HPDE6-E6E7 (cell line): ENCODE measurements at regions not wholly inside any gene's neighbourhood (a gene's known extent, or its start where the extent isn't known, plus 50 kb on each side); places are given as distances from the start of the nearest gene placed in this dataset.
A peak's percentile ranks its signal among the peaks of the same experiment; 100 is the strongest.
"Not testable (repeated sequence)": the region's sequence is repeated elsewhere in the genome, so short reads cannot be mapped to it uniquely, and the experiment has no call there.

Source experiments
- DNase-seq: peaks from one replicate; pipeline ENCODE4 v3.0.0; 2011; ENCODE audit warnings: missing footprints; ENCODE audit errors: extremely low spot score

DNA sequence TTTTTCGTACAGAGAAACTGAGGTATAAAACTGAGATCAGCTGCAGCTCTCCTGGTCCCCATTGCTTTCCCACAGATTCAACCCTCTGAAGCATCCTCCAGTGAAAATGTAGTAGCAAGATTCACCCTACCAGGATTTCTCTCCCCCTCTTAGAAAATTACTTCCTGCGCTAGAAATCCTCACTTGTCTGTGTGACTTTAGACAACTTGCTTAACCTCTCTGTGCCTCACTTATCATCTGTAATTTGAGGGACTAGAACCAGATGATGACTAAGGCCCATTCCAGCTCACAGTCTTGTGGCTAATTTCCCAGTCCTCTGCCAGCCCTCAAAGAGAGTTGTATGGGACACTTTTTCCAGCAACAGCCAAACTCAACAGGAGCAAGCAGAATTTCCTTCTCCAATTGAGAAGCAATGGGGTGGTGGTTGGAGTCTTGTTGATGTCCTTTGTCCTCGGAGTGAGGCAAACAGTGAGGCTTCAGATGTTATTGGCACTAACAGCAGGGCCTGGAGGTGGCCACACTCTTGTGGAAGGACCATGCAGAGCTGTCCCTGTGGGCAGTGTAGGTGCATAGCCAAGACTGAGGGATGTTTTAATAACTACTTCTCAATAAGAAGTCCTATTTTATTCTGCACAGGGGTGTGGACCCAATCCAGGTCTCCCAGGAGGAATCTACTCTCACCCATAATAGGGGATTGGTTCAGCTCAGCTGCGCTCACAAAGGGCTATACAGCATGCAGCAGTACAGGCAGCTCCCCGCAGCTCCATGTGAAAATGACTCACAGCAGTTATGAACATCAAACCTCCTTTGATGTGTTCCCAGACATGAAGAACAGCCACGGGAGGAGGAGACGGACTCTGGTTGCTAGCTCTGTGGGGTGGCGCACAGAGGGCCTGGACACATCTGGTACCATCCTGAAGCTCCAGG, 200.1 kb downstream of the DAD1 start:
- no peak for DNase-seq

DNA sequence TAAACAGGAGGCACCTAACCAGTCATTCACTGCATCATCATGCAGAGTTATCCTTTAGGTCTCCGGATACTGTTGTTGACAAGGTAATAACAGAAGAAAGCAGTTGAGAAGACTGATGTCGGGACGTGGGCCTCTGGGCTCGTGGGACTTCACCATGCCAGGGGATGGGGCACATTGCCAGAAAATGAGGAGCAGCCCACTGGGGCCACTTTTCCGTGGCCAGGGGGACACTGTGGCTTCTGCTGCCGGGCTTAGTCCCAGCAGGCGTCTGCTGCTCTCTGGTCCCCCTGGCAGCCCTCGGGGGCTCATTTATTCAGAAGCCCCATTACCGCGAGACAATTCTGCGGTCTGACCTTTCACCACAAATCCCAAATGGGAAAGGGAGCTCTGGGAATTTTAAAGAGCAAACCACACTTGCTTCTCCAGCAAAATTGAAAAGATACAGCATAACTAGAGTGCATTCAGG, 201.2 kb downstream of the DAD1 start:
- DNase-seq: no peak

DNA sequence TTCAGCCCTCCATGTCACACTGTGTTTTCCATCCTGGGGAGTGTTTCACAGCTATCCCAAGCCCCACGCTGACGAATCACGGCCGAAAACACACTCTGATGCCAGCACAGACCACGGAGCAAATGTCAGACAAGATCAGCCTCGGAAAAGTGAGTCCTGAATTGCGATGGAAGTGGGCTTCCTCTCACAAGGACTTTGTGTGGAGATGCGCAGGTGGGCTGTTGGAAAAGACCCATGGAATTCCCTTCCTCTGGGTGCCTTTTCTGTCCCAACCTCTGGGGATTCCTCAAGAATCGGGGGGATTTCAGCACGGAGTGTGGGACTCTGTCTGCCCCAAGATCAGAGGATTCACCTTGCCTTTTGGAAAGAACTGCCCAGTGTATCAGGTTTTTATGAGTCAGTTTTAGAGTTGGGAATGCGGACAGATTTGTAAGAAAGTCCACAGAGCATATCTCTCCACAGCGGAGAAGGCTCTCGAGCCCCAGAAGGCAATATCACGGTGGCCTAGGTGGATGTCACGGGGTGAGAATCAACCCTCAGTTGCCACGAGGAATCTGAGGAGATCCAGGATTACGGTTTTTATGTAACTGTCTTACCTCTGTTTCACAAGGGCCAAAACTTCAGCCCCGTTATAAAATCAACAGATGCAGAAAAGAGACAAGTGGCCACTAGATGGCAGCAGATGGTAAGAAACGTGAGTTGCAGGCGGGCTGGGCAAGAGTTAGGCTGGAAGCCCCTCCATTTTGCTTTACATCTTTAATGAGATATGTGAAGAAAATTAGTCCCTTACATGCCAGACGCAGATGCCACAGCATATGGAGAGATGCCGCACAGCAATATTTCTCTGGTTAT, 201.9 kb downstream of the DAD1 start:
- DNase-seq: peak; percentile 51

DNA sequence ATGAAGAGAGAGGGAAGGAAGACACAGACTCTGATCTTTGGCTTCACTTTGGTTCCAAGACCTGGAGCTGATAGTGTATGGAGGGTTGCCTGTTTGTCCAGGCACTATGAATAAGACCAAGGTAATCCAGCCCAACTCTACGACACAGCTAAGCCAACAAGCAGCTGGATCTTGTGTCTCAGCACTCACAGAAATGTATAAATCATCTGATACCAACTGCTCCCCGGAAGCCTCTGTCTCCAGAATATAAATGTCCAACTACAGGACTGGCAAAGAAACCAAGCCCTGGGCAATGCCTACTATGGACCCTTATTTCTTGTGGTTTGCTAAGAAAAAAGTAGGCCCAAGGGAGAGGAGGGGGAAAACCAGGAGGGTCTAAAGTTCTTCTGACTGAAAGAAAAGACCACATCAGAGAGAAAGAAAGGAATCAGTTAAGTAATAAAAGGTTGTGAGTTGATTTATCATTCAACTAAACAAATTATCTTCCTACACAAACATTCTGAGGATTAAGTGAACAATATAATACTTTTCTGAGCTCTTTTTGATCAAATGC, 204.0 kb downstream of the DAD1 start:
- DNase-seq: no peak

DNA sequence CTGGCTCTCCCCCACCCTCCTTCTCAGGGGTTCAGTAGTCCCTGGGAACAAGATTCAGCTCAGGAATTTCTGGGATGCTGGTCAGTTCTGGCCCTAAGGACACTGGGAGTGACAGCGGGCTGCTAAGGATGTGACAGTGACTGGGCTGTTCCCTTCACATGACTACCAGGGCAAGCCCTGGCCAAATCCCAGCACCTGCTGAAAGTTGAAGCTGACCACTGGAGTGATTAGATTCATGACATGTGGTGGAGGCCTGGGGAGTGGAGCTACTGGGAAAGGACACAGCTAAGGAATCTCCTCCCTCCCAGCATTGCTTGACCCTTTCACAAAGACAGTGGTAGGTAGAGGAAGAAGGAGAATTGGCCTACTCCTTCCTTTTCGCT, 204.9 kb downstream of the DAD1 start:
- DNase-seq: no peak

DNA sequence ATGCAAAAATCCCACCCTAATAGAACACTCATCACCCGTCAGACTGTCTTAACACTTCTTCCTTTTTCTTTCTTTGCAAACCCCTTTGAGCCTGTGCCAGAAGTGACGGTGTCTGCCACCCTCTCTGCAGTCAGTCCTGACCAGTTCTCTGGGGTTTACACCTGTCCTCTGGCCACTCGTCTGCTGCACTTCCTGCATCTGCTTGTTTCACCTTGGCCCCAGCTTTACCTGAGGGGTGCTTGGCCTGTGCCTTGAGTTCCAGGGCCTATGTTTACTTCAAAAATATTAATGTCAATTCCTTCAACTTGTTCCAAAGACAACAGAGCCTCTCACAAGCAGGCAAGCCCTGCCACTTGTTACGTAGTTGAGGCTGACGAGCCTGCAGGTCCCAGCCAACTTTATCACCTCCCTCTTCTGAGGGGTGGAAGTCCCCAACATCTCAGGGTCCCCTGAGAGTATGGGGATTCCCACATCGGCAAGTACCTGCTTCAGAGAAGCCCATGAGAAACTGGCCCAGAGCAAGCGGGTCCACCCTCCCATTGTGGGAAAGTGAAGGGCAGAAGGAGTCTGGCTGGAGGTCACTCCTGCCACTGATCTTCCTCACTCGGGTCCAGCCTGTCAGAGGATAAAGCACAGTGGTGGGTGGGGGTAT, 205.4 kb downstream of the DAD1 start:
- DNase-seq: no peak

DNA sequence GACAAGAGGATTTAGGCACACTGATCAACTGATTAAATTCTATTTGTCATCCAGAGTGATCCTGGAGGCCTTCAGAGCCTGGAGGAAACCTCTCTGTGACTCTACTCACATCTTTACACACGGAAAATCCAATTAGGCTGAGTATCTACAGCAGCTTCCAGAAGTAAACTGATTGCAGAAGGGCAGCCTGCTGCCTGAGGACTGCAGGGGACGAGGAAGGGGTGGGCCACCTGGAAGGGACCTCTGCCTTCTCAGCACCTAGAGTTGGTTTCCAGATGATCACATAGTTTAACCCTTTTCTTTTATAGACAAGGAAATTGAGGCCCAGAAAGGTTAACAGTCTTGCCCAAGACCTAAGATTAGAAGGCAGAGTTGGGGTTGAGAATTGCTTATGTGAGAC, 206.1 kb downstream of the DAD1 start:
- no peak for DNase-seq

DNA sequence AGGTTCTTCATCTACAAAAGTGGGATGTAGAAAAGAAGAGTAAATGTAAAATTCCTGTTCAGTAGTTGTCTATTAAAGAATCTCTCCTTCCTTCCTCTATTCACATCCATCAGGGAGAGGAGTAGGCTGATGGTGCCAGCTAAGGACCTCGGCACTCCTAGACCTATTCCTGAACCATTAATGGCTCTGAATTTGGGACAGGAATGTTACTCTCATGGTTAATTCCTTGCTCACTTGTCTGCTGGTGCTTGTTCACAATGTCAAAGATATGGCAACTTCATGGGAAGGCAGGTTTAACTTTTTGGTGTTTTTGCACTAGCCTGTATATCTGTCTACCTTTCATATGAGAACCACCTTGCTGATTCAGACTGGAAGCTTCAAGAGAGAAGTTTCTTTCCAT, 206.6 kb downstream of the DAD1 start:
- DNase-seq: no peak

DNA sequence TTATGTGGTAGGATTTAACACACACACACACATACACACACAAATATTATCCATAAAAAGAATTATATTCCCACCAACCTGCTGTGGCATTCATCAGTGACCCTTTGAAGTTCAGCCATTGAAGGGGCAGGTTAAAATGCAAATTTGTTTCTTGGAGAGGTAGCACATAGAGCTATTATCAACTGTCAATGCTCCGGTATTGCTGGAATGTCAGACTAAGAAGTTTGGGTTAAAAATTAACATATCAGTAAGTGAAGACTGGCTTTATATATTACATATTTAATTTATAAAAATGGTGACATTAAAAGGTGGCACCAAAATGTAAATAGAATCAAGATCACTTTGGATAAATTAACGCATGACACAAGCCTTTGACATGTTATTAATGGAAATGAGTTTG, 207.3 kb downstream of the DAD1 start:
- no peak for DNase-seq

DNA sequence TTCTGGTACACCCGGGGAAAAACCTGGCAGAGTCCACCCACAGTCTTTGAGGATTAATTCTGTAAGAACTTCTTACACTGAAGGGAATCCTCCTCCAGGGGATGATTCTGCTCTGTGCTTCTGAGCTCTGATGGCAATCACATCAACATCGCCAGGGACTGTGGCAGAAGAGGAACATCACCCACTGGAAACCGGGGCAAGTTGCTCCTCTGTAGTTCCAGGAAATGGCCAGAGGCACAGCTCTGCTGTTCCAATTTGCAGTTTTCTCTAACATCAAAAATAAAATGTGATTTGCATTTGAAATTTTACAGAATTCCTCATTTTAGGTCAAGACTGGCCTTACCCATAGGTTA, 207.6 kb downstream of the DAD1 start:
- no peak for DNase-seq

DNA sequence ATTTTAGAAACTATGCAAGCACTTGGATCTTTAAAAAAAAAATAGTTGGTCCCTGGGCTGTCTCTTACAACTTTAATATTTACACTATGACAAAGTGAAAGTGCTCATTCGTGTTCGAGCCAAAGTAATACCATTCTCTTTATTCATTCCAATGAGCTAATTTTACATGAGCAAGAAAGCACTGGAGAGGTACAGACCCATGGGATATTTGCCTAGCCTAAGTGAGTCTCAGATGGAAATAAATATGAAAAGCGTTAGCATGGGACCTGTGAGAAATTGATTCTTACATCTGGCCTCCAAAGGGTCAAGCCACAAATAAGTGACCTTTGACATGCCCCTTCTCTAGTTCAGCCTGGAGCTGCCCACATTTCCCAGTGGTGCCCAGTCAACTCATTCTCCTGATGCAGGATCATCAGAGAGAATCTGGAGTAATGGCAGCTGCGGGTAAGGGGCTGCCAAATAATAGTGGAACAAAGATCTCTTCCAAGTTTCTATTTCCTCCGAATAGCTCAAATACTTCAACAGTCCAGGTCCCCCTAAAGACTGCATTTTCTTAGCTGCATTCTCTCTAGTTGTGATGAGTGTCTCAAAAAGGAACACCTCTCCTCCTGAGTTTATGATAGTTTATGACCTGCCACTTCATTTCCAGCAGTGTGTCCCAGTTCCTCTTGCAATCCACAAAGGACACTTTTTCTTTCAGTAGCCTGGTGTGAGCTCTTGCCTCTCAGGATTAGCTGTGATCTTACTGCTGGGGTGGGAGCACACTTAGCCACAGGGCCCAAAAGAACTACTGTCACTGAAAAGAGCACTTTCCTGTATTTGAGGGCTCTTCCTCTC, 208.2 kb downstream of the DAD1 start:
- DNase-seq: no peak

DNA sequence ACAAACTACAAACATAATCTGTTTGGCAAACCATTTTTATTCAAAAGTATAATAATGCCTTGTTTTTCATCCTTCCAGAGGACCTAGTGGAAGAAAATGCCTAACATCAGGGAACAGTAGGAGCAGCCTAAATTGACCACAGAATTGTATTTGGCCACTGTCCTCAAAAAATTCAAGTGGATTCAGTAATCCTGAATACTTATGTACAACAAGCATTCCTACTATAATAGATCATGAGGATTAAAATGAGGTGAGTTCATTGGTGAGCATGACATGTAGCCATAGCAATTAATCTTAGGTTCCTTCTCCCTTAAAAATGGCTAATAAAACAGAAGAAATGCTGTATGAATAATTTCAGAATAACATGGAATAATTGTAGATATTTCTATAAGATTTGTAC, 209.3 kb downstream of the DAD1 start:
- DNase-seq: no peak

DNA sequence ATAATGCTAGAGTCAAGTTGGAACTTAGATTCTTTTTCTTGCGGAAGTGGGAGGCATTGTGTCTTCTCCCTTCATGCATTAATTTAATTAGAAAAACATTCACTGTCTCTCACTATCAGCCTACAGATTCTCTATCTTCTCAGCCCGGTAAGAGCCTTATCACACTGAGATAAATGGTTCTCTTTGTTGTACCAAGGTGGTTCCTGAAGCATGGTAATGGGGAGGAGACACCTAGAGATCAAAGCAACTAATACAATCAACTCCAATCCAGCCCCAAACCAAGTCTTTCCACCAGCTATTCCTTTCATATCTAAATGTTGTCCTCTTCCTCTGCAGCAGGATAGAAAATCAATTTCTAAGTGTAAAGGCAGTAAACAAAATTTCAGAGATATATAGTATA, 210.8 kb downstream of the DAD1 start:
- no peak for DNase-seq

DNA sequence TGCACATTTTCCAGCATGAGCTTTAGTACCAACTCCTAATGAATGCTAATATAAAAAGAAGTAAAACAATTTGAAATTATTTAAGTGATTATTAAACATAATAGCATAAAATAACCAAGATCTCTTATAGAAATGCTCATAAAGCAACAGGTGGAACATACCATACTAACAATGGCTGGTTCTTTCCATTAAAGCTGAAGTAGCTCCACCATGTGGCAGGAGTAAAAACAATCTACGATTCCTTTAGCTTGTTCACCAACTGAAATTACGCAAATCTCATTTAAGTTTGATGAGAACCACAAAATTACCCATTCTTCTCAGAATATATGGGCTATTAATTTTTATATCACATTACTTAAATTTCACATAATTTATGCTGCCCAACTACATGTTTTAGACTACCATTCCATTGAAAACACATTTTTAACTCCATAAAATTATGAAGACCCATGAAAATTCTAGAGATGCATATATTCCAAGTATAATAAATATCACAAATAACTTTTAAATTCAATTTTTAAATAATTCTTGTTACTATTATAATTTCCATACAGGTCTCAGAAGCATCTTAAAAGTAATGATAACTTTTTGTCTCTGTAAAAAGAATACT, 213.6 kb downstream of the DAD1 start:
- DNase-seq: no peak

DNA sequence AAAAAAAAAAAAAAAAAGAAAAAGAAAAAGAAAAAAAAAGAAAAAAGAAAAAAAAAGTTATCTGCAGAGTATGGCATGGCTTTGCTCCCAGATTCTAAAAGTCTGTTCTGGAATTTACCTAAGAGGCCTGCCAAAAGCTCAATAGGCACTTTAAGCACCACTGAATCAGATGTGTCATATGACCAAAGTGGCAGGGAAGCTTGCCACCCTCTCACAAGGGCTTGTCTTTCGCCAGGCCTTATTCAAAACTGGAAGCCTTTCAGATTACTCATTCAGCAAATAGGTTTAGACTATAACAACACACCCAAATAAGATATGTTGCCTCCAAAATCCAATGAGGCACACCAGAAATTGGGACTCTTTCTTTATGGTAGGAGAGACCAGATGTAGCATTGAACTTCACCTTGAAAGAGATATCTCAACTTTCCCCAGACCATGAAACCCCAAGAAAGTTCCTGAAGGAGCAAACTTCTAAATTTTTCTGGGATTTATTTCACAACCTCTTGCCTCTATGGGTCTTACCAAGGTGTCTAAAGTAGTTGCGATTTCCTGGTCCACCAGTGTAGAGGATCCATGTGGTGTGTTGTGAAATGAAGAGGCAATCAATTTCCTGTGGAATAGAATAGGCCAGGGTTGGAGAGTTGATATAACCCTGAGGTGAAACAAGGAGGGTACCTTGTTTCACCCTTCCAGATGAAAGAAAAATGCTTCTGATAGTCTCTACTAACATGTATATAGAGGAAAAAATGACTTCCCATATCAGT, 218.8 kb downstream of the DAD1 start:
- no peak for DNase-seq

DNA sequence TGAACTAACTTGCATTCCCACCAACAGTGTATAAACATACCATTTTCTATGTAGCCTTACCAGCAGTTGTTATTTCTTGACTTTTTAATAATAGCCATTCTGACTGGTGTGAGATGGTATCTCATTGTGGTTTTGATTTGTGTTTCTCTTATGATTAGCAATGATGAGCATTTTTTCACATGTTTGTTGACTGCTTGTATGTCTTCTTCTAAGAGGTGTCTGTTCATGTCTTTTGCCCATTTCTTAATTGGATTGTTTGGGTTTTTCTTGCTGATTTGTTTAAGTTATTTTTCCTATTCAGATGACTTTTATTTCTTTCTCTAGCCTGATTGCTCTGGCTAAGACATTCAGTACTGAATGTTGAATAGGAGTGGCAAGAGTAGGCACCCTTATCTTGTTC, 230.3 kb downstream of the DAD1 start:
- no peak for DNase-seq

DNA sequence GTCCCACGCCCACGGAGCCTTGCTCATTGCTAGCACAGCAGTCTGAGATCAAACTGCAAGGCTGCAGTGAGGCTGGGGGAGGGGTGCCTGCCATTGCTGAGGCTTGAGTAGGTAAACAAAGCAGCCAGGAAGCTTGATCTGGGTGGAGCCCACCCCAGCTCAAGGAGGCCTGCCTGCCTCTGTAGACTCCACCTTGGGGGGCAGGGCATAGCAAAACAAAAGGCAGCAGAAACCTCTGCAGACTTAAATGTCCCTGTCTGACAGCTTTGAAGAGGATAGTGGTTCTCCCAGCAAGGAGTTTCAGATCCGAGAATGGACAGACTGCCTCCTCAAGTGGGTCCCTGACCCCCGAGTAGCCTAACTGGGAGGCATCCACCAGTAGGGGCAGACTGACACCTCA, 239.7 kb downstream of the DAD1 start:
- DNase-seq: not testable (repeated sequence)

DNA sequence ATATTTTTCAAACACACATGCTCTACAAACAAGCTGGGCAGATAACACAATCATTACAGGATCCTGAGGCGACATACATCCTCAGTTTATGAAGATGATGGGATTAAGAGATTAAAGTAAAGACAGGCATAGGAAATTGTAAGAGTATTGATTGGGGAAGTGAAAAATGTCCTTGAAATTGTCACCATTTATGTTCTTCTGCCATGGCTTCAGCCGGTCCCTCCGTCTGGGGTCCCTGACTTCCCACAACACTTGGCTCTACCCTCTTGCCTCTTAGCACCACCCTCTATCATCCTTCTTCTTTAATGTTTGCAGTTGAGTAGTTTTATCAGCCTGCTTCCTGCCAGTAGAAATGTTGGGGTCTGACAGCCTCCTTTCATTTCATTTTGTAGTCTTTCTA, 244.4 kb downstream of the DAD1 start:
- DNase-seq: no peak

DNA sequence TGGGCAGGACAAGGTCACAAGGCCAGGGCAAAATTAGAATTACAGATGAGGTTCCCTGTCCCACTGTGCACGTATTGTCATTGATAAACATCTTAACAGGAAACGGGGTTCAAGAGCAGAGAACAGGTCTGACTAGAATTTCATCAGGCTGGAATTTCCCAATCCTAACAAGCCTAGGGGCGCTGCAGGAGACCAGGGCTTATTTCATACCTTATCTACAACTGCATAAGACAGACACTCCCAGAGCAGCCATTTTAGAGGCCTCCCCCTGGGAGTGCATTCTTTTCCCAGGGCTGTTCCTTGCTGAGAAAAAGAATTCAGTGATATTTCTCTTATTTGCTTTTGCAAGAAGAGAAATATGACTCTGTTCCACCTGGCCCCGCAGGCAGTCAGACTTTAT, 244.8 kb downstream of the DAD1 start:
- DNase-seq: not testable (repeated sequence)

DNA sequence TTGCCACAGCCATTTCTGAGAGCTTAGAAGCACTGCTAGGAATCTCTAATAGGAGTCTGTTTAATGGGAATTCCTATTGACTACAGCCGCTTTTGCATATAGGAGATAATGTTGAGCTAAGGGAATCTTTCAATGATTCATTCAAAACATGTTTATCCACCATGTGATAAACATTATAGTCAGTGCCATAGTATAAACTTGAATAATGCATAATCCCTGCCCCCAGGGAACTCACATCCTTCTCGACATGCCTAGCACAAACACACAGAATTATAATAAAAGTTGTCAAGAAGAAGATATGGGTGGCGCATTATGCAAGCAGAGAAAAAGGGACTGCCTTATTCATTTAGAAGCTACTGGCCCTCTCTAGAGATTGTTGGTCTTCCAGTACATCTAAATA, 248.0 kb downstream of the DAD1 start:
- DNase-seq: no peak
